HFFc6 (cell line): ENCODE measurements at regions not wholly inside any gene's neighbourhood (a gene's known extent, or its start where the extent isn't known, plus 50 kb on each side); places are given as distances from the start of the nearest gene placed in this dataset.

Source experiments
- DNase-seq: peaks from one replicate; pipeline ENCODE4 v3.0.0-alpha.2; 2018
- H3K27ac Mint-ChIP-seq: 2 replicates; pipeline ENCODE4 v1.8.0; 2020; ENCODE audit warnings: mild to moderate bottlenecking, mixed read lengths
- H3K27me3 Mint-ChIP-seq: 2 replicates; pipeline ENCODE4 v1.8.0; 2021; ENCODE audit warnings: mild to moderate bottlenecking, moderate library complexity, mixed read lengths; ENCODE audit not compliant: insufficient read depth
- H3K36me3 Mint-ChIP-seq: 2 replicates; pipeline ENCODE4 v1.8.0; 2021; ENCODE audit warnings: low read depth, mixed read lengths
- H3K4me1 Mint-ChIP-seq: 2 replicates; pipeline ENCODE4 v1.8.0; 2020; ENCODE audit warnings: low read depth, mixed read lengths
- H3K4me3 Mint-ChIP-seq: 2 replicates; pipeline ENCODE4 v1.8.0; 2020; ENCODE audit warnings: mild to moderate bottlenecking, moderate library complexity, mixed read lengths
- H3K9me3 Mint-ChIP-seq: 2 replicates; pipeline ENCODE4 v1.8.0; 2020; ENCODE audit warnings: mild to moderate bottlenecking, mixed read lengths
- CTCF ChIP-seq: fragments of 200-600 bp; sonication (generic); IDR thresholded peaks from 2 replicates; pipeline ENCODE4 v1.5.0; 2021; ENCODE audit warnings: antibody characterized with exemption, mild to moderate bottlenecking

- no peak for TF ChIP-seq CTCF
- H3K9me3 Mint-ChIP-seq: peaks cover 8% of the 10 kb centered on the region
- no peak overlapping the region for H3K4me3 Mint-ChIP-seq
- no peaks in the 10 kb centered on the region for H3K36me3 Mint-ChIP-seq
- H3K27me3 Mint-ChIP-seq: no peaks in the 10 kb centered on the region
- no peak for DNase-seq
- H3K27ac Mint-ChIP-seq: no peak overlapping the region
- H3K4me1 Mint-ChIP-seq: no peaks in the 10 kb centered on the region
These were observed 928.0 kb upstream of the POT1 start for GRCh38 chr7:125857606-125858005.

GRCh38 chr7:125848157-125848556 is 918.5 kb upstream of the POT1 start:
- no peak overlapping the region for H3K4me3 Mint-ChIP-seq
- no peak for TF ChIP-seq CTCF
- 0 out of 2 replicates have a peak, but pooled peaks cover 5% of the 10 kb centered on the region for H3K36me3 Mint-ChIP-seq
- no peaks in the 10 kb centered on the region for H3K4me1 Mint-ChIP-seq
- H3K27ac Mint-ChIP-seq: no peak overlapping the region
- peaks cover 46% of the 10 kb centered on the region for H3K9me3 Mint-ChIP-seq
- no peaks in the 10 kb centered on the region for H3K27me3 Mint-ChIP-seq
- DNase-seq: no peak

GRCh38 chr7:125847692-125848091 is 918.1 kb upstream of the POT1 start:
- Mint-ChIP-seq H3K9me3 (peaks cover 46% of the 10 kb centered on the region), H3K27ac (no peak overlapping the region), H3K4me1 (no peaks in the 10 kb centered on the region), H3K27me3 (no peaks in the 10 kb centered on the region), H3K36me3 (0 out of 2 replicates have a peak, but pooled peaks cover 5% of the 10 kb centered on the region), H3K4me3 (no peak overlapping the region)
- no peak for DNase-seq
- TF ChIP-seq CTCF: no peak

GRCh38 chr7:125847055-125847454 is 917.4 kb upstream of the POT1 start:
- no peak for TF ChIP-seq CTCF
- Mint-ChIP-seq H3K9me3 (peaks cover 46% of the 10 kb centered on the region), H3K27me3 (no peaks in the 10 kb centered on the region), H3K4me1 (no peaks in the 10 kb centered on the region), H3K27ac (no peak overlapping the region), H3K4me3 (no peak overlapping the region), H3K36me3 (0 out of 2 replicates have a peak, but pooled peaks cover 5% of the 10 kb centered on the region)
- DNase-seq: no peak

GRCh38 chr7:125845686-125846085 is 916.1 kb upstream of the POT1 start:
- 0 out of 2 replicates have a peak, but pooled peaks cover 5% of the 10 kb centered on the region for H3K36me3 Mint-ChIP-seq
- H3K4me3 Mint-ChIP-seq: no peak overlapping the region
- H3K9me3 Mint-ChIP-seq: peaks cover 49% of the 10 kb centered on the region
- TF ChIP-seq CTCF: no peak
- H3K27ac Mint-ChIP-seq: no peak overlapping the region
- H3K4me1 Mint-ChIP-seq: no peaks in the 10 kb centered on the region
- H3K27me3 Mint-ChIP-seq: no peaks in the 10 kb centered on the region
- DNase-seq: no peak

- Mint-ChIP-seq H3K36me3 (peaks cover 7% of the 10 kb centered on the region; the same call in 1 of the 2 replicates), H3K27ac (no peak overlapping the region), H3K4me1 (no peaks in the 10 kb centered on the region), H3K9me3 (peaks cover 36% of the 10 kb centered on the region), H3K4me3 (no peak overlapping the region), H3K27me3 (no peaks in the 10 kb centered on the region)
- TF ChIP-seq CTCF: no peak
- DNase-seq: no peak
These were observed 904.8 kb upstream of the POT1 start for GRCh38 chr7:125834421-125834820.
